ENCODE measurements at regions not wholly inside any gene's neighbourhood (a gene's known extent, or its start where the extent isn't known, plus 50 kb on each side); places are given as distances from the start of the nearest gene placed in this dataset.
A peak's percentile ranks its signal among the peaks of the same experiment; 100 is the strongest.

GRCh38 chr3:187952849-187953248 is 201.1 kb upstream of the LPP start:
- Mint-ChIP-seq H3K4me3 (no peak overlapping the region), H3K36me3 (ENCODE audit: insufficient read depth) (peaks cover 3% of the 10 kb centered on the region), H3K4me1 (ENCODE audit: low read depth in 2 of 2) (peaks cover 25 to 30% of the 10 kb centered on the region in 2 donors), H3K27me3 (no peaks in the 10 kb centered on the region), H3K27ac (no peak overlapping the region), H3K9me3 (no peaks in the 10 kb centered on the region)
- no peak for DNase-seq
- no peak for ATAC-seq (replicated peaks)

- peaks cover 3% of the 10 kb centered on the region for H3K36me3 Mint-ChIP-seq (ENCODE audit: insufficient read depth)
- DNase-seq (no peak), ATAC-seq (replicated peaks) (no peak)
- H3K4me3 Mint-ChIP-seq: no peak overlapping the region
- H3K27me3 Mint-ChIP-seq: no peaks in the 10 kb centered on the region
- no peaks in the 10 kb centered on the region for H3K9me3 Mint-ChIP-seq
- H3K4me1 Mint-ChIP-seq (ENCODE audit: low read depth in 2 of 2): peaks cover 34 to 37% of the 10 kb centered on the region in 2 donors
- peak overlapping the region in 1 of 2 donors; percentile 39 for H3K27ac Mint-ChIP-seq
Measured at GRCh38 chr3:187954516-187954872, 199.5 kb upstream of the LPP start.

- Mint-ChIP-seq H3K4me1 (ENCODE audit: low read depth in 2 of 2) (peaks cover 35 to 37% of the 10 kb centered on the region in 2 donors), H3K4me3 (no peak overlapping the region), H3K27me3 (no peaks in the 10 kb centered on the region), H3K27ac (no peak overlapping the region), H3K9me3 (no peaks in the 10 kb centered on the region), H3K36me3 (ENCODE audit: insufficient read depth) (peaks cover 3% of the 10 kb centered on the region)
- ATAC-seq (replicated peaks): no peak
- DNase-seq: no peak
Measured at GRCh38 chr3:187954873-187955586, 198.9 kb upstream of the LPP start.

DNA sequence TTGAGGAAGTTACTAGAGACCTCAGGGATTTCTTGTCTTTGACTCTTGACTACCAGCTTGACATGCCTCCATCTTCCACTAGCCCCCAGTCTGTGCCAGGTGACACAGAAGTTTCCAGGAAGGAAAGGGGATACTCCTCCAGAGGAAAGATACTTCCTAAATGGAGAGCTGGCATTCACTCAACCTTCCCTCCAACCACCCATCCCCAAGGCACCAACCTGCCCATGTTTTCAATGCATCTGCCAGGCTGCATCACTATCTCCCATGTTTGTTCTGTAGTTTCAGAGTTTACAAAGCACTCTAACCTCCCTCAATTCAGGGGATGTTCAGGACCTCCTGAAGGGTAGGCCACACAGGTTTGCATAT is 198.4 kb upstream of the LPP start:
- Mint-ChIP-seq H3K27ac (no peak overlapping the region), H3K27me3 (no peaks in the 10 kb centered on the region), H3K9me3 (no peaks in the 10 kb centered on the region), H3K36me3 (ENCODE audit: insufficient read depth) (peaks cover 3% of the 10 kb centered on the region), H3K4me1 (ENCODE audit: low read depth in 2 of 2) (peaks cover 31 to 35% of the 10 kb centered on the region in 2 donors), H3K4me3 (no peak overlapping the region)
- no peak for DNase-seq
- no peak for ATAC-seq (replicated peaks)

GRCh38 chr3:187957165-187957581 is 196.8 kb upstream of the LPP start:
- DNase-seq (no peak), ATAC-seq (replicated peaks) (no peak)
- no peaks in the 10 kb centered on the region for H3K27me3 Mint-ChIP-seq
- peaks cover 15 to 22% of the 10 kb centered on the region in 2 donors for H3K4me1 Mint-ChIP-seq (ENCODE audit: low read depth in 2 of 2)
- peaks cover 3% of the 10 kb centered on the region for H3K36me3 Mint-ChIP-seq (ENCODE audit: insufficient read depth)
- H3K27ac Mint-ChIP-seq: no peak overlapping the region
- no peaks in the 10 kb centered on the region for H3K9me3 Mint-ChIP-seq
- no peak overlapping the region for H3K4me3 Mint-ChIP-seq

DNA sequence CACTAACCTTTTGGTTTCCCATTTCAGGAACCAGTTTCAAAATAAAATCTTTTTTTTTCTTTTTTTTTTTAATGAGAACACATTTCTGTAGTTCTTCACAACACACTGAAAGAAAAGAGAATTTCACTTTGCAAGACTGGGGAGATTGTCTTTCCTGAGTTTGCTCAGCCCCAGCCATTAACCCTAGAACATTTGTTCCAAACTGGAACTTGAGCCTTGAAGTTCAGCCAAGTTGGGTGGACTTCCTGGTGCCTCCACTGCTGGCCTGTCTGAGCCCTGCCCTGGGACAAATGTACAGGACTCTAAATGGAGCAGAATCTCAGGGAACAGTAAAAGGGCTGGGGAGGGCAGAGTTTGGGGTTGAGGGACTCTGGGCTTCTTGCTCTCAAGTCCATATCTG is 196.4 kb upstream of the LPP start:
- H3K36me3 Mint-ChIP-seq (ENCODE audit: insufficient read depth): peaks cover 3% of the 10 kb centered on the region
- H3K27ac Mint-ChIP-seq: no peak overlapping the region
- ATAC-seq (replicated peaks) (no peak), DNase-seq (no peak)
- H3K9me3 Mint-ChIP-seq: no peaks in the 10 kb centered on the region
- no peaks in the 10 kb centered on the region for H3K27me3 Mint-ChIP-seq
- peaks cover 13 to 21% of the 10 kb centered on the region in 2 donors for H3K4me1 Mint-ChIP-seq (ENCODE audit: low read depth in 2 of 2)
- H3K4me3 Mint-ChIP-seq: no peak overlapping the region

GRCh38 chr3:187958432-187959003 is 195.4 kb upstream of the LPP start:
- peak overlapping the region; percentile 65 to 70 for H3K4me3 Mint-ChIP-seq
- peak overlapping the region; percentile 81 for H3K27ac Mint-ChIP-seq
- no peaks in the 10 kb centered on the region for H3K9me3 Mint-ChIP-seq
- ATAC-seq (replicated peaks) (peak; percentile 99), DNase-seq (peak; percentile 45 to 50 (median 49))
- H3K27me3 Mint-ChIP-seq: no peaks in the 10 kb centered on the region
- H3K36me3 Mint-ChIP-seq (ENCODE audit: insufficient read depth): peaks cover 3% of the 10 kb centered on the region
- H3K4me1 Mint-ChIP-seq (ENCODE audit: low read depth in 2 of 2): peaks cover 10 to 21% of the 10 kb centered on the region in 2 donors

DNA sequence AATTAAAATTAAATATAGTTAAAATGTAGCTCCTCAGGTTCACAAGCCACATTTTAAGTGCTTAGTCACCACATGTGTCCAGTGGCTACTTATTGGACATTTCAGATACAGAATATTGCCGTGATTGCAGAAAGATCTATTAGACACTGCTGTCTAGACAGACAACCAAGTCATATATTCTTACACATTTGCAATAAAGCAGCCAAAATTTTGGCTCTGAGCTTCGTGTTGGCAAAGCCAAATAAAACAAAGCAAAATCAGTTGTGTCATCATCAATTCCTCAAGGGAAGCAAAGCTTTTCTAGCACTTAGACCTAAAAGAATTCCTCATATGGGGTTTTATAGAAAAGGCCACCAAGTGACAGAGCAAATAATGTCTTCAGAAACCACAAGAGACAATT is 193.1 kb upstream of the LPP start:
- DNase-seq: no peak
- Mint-ChIP-seq H3K4me1 (ENCODE audit: low read depth in 2 of 2) (peaks cover 7 to 15% of the 10 kb centered on the region in 2 donors), H3K27ac (no peak overlapping the region), H3K4me3 (no peak overlapping the region), H3K9me3 (no peaks in the 10 kb centered on the region), H3K36me3 (ENCODE audit: insufficient read depth) (peaks cover 2% of the 10 kb centered on the region), H3K27me3 (no peaks in the 10 kb centered on the region)
- ATAC-seq (replicated peaks): no peak

DNA sequence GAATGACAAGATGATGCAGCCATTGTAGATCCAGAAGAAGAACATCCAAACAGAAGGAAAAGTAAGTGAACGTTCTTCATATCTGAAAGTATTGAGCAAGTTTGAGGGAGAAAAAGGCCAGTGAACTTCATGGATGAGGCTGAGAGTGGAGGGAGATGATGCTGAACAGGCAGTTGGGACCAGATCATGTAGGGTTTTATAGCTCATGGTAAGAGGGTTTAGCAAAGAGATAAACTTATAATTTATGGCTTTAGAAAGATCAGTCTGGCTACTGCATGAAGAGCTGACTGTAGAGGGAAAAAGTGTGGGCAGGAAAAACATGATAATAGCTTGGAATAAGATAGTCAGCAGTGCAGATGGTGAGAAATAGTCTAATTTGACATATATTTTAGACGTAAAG is 192.6 kb upstream of the LPP start:
- H3K4me3 Mint-ChIP-seq: no peak overlapping the region
- H3K4me1 Mint-ChIP-seq (ENCODE audit: low read depth in 2 of 2): peaks cover 7 to 13% of the 10 kb centered on the region in 2 donors
- H3K36me3 Mint-ChIP-seq (ENCODE audit: insufficient read depth): peaks cover 2% of the 10 kb centered on the region
- H3K27me3 Mint-ChIP-seq: no peaks in the 10 kb centered on the region
- DNase-seq (no peak), ATAC-seq (replicated peaks) (no peak)
- H3K27ac Mint-ChIP-seq: no peak overlapping the region
- no peaks in the 10 kb centered on the region for H3K9me3 Mint-ChIP-seq

DNA sequence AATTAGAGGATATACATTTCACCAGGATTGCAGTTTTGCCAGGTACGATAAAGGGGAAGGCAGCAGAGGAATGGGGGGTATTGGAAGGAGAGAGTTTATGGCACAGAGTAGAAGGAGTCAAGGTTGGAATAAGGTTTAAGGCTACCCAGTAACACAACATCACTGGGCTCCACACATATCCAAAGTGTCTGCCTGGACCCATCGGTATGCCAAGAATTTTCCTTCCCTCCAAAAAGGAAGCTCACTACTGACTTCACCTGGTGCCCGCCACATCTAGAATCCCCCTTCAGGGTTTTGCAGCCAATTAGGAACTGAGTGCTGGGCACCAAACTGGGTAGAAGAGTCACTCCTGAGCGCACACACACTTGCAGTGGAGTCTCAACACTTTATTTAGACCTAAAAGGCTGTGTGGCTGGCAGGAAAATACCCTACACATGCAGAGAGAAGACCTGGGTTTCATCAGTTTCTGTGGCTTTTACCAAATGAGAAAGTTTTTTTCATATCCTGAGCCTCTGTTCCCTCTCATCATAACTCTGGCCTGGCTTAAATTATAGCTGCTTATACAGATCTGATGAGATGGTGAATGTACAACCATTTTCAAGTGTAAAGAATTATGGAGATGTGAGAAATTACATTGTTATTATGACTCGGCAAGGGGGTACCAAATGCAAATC is 190.8 kb upstream of the LPP start:
- Mint-ChIP-seq H3K27ac (no peak overlapping the region), H3K4me3 (no peak overlapping the region), H3K4me1 (ENCODE audit: low read depth in 2 of 2) (peaks cover 7 to 13% of the 10 kb centered on the region in 2 donors)

GRCh38 chr3:187963677-187964385 is 190.1 kb upstream of the LPP start:
- H3K27ac Mint-ChIP-seq: no peak overlapping the region
- no peaks in the 10 kb centered on the region for H3K27me3 Mint-ChIP-seq
- no peak overlapping the region for H3K4me3 Mint-ChIP-seq
- no peaks in the 10 kb centered on the region for H3K9me3 Mint-ChIP-seq
- H3K36me3 Mint-ChIP-seq (ENCODE audit: insufficient read depth): peaks cover 2% of the 10 kb centered on the region
- H3K4me1 Mint-ChIP-seq (ENCODE audit: low read depth in 2 of 2): peaks cover under 1 to 7% of the 10 kb centered on the region in 2 donors
- no peak for ATAC-seq (replicated peaks)
- no peak for DNase-seq

More for the DNA sequence above, 190.8 kb upstream of the LPP start:
- ATAC-seq (replicated peaks): no peak
- Mint-ChIP-seq H3K9me3 (no peaks in the 10 kb centered on the region), H3K27me3 (no peaks in the 10 kb centered on the region), H3K36me3 (ENCODE audit: insufficient read depth) (peaks cover 2% of the 10 kb centered on the region)
- DNase-seq: no peak

- no peaks in the 10 kb centered on the region for H3K9me3 Mint-ChIP-seq
- H3K36me3 Mint-ChIP-seq (ENCODE audit: insufficient read depth): peaks cover 2% of the 10 kb centered on the region
- H3K27me3 Mint-ChIP-seq: no peaks in the 10 kb centered on the region
- H3K27ac Mint-ChIP-seq: no peak overlapping the region
- DNase-seq: no peak
- H3K4me1 Mint-ChIP-seq (ENCODE audit: low read depth in 2 of 2): peaks cover 0 to 2% of the 10 kb centered on the region in 2 donors
- no peak for ATAC-seq (replicated peaks)
- H3K4me3 Mint-ChIP-seq: no peak overlapping the region
Measured at GRCh38 chr3:187964760-187965159, 189.2 kb upstream of the LPP start.

DNA sequence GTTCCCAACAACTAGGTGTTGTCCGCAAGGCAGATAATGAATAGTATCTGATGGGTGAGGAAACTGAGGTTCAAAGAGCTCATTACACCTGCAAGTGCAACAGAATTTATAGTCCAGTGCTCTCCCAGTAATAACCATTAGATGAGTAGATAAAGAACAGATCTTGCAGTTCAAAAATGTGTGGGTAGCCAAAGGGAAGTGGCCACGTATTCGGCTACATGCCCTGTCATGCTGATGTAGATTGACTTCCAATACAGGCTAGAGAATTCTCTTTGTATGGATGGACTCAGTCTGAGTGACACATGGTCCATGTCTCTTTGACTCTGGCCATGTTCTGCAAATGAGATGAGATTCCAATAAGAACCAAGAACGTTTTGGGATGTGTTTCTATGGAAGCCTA is 187.9 kb upstream of the LPP start:
- Mint-ChIP-seq H3K4me3 (no peak overlapping the region), H3K27me3 (no peaks in the 10 kb centered on the region), H3K27ac (no peak overlapping the region), H3K4me1 (ENCODE audit: low read depth in 2 of 2) (peaks cover 0 to 2% of the 10 kb centered on the region in 2 donors), H3K9me3 (no peaks in the 10 kb centered on the region), H3K36me3 (ENCODE audit: insufficient read depth) (peaks cover 2% of the 10 kb centered on the region)
- no peak for ATAC-seq (replicated peaks)
- DNase-seq: no peak

All from effector memory CD8-positive, alpha-beta T cell (primary cell).